ENCODE measurements at regions not wholly inside any gene's neighbourhood (a gene's known extent, or its start where the extent isn't known, plus 50 kb on each side); places are given as distances from the start of the nearest gene placed in this dataset.
"Not testable (repeated sequence)": the region's sequence is repeated elsewhere in the genome, so short reads cannot be mapped to it uniquely, and the experiment has no call there.

DNA sequence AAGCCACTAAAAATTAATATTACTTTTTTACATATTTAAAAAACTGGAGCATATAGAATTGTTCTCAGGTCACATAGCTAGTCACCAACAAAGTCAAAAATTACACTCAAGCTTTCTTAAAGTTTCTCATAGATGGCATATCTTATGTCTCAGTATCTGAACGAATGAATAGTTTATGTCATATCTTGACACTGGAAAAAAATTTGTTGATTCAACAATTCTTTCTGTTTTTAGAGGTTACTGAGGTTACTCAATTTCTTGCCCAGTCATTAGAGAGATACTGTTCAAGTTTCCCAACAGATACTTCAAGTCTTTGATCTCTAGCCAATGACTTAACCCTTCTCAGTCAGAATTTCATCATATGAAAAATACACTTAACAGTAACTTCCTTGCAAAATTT lies 113.1 kb upstream of the XIRP2 start:
- Histone ChIP-seq H3K4me3 (no peak overlapping the region), H3K9me3 (no peaks in the 10 kb centered on the region), H3K27me3 (ENCODE audit: low read depth) (no peaks in the 10 kb centered on the region), H3K36me3 (no peaks in the 10 kb centered on the region), H3K27ac (no peak overlapping the region), H3K4me1 (no peaks in the 10 kb centered on the region)
- no peak for DNase-seq
- no peak for ATAC-seq
- TF ChIP-seq, protein P1, sequence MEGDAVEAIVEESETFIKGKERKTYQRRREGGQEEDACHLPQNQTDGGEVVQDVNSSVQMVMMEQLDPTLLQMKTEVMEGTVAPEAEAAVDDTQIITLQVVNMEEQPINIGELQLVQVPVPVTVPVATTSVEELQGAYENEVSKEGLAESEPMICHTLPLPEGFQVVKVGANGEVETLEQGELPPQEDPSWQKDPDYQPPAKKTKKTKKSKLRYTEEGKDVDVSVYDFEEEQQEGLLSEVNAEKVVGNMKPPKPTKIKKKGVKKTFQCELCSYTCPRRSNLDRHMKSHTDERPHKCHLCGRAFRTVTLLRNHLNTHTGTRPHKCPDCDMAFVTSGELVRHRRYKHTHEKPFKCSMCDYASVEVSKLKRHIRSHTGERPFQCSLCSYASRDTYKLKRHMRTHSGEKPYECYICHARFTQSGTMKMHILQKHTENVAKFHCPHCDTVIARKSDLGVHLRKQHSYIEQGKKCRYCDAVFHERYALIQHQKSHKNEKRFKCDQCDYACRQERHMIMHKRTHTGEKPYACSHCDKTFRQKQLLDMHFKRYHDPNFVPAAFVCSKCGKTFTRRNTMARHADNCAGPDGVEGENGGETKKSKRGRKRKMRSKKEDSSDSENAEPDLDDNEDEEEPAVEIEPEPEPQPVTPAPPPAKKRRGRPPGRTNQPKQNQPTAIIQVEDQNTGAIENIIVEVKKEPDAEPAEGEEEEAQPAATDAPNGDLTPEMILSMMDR (IDR thresholded peaks at IDR 0.05): no peak
- intact Hi-C loops (cut with DNase I): no loop called here

DNA sequence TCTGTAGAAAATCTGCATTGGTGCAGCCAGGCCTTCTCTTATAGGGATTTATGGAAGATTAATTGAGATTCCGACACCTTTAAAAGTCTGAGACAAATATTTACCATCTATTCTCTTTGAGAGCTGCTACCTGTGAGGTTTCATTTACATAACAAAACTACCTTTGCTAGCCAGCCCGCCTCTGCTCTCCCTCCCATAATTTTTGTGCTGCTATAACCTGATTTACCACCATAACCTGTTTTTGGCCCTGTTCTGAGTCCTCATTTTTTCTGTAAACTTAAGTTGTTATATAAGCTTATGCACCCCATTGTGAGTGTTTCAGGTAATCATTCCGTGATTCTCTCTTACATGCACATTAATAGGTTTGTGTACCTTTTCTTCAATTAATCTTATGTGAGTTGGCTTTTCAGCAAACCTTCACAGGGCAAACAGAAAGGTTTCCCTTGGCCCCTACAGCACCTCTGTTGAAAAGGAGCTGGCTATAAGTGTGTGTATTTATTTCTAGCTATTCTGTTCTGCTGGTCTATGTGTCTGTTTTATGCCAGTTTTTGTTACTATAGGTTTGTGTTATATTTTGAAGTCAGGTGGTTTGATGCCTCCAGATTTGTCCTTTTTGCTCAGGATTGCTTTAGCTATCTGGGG lies 114.9 kb upstream of the XIRP2 start:
- DNase-seq: no peak
- TF ChIP-seq, protein P1 (IDR thresholded peaks at IDR 0.05): no peak
- Histone ChIP-seq H3K36me3 (no peaks in the 10 kb centered on the region), H3K9me3 (peaks cover 6% of the 10 kb centered on the region), H3K27me3 (ENCODE audit: low read depth) (no peaks in the 10 kb centered on the region), H3K4me3 (no peak overlapping the region), H3K27ac (no peak overlapping the region), H3K4me1 (no peaks in the 10 kb centered on the region)
- ATAC-seq: no peak
- intact Hi-C loops (cut with DNase I): no loop called here

- intact Hi-C loops (cut with DNase I): no loop called here
- ATAC-seq: no peak
- TF ChIP-seq, protein P1 (IDR thresholded peaks at IDR 0.05): no peak
These were observed 119.7 kb upstream of the XIRP2 start for GRCh38 chr2:166768393-166769123.

GRCh38 chr2:166766769-166767322 lies 121.4 kb upstream of the XIRP2 start:
- intact Hi-C loops (cut with DNase I); H3K9me3 ChIP-seq; H3K4me1 ChIP-seq; H3K36me3 ChIP-seq; ATAC-seq; H3K27ac ChIP-seq; H3K4me3 ChIP-seq; H3K27me3 ChIP-seq (ENCODE audit: low read depth); DNase-seq: not testable (repeated sequence)

More at GRCh38 chr2:166768393-166769123, 119.7 kb upstream of the XIRP2 start:
- Histone ChIP-seq H3K27me3 (ENCODE audit: low read depth) (no peaks in the 10 kb centered on the region), H3K36me3 (no peaks in the 10 kb centered on the region), H3K27ac (no peak overlapping the region), H3K9me3 (peaks cover 6% of the 10 kb centered on the region), H3K4me3 (no peak overlapping the region), H3K4me1 (no peaks in the 10 kb centered on the region)
- DNase-seq: no peak

- DNase-seq (no peak), ATAC-seq (no peak)
- TF ChIP-seq, protein P1 (IDR thresholded peaks at IDR 0.05): no peak
These were observed 122.1 kb upstream of the XIRP2 start for GRCh38 chr2:166766220-166766619.

DNA sequence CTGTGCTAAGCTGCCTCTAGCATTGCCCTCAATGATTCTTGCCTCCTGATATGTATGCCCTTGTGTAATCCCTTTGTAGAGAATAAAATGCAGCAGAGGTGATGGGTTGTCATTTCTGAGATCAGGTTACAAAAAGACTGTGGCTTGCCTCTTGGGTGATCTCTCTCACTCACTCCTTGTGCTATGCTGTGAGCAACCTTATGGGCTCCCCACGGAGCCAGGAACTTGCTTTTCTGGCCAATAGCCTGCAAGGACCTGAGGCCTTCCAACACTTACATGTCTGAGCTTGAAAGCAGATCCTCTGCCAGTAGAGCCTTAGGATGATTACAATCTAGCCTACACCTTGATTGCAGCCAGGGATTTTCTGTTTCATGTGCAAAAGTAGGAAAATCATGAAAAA lies 123.1 kb upstream of the XIRP2 start:
- TF ChIP-seq, protein P1 (IDR thresholded peaks at IDR 0.05): no peak
- Histone ChIP-seq H3K9me3 (peaks cover 6% of the 10 kb centered on the region), H3K4me3 (no peak overlapping the region), H3K36me3 (no peaks in the 10 kb centered on the region), H3K4me1 (no peaks in the 10 kb centered on the region), H3K27me3 (ENCODE audit: low read depth) (no peaks in the 10 kb centered on the region), H3K27ac (no peak overlapping the region)
- intact Hi-C loops (cut with DNase I): no loop called here
- ATAC-seq (no peak), DNase-seq (no peak)

More at GRCh38 chr2:166766220-166766619, 122.1 kb upstream of the XIRP2 start:
- no peak overlapping the region for H3K4me3 ChIP-seq
- intact Hi-C loops (cut with DNase I): no loop called here
- H3K27me3 ChIP-seq (ENCODE audit: low read depth): no peaks in the 10 kb centered on the region
- H3K4me1 ChIP-seq: no peaks in the 10 kb centered on the region
- peaks cover 6% of the 10 kb centered on the region for H3K9me3 ChIP-seq
- no peak overlapping the region for H3K27ac ChIP-seq
- H3K36me3 ChIP-seq: no peaks in the 10 kb centered on the region

Data from lower lobe of right lung (tissue), 2 donors.